Smooth muscle cell (in vitro differentiated cells): ENCODE measurements at regions not wholly inside any gene's neighbourhood (a gene's known extent, or its start where the extent isn't known, plus 50 kb on each side); places are given as distances from the start of the nearest gene placed in this dataset.

Source experiments
- DNase-seq: peaks from one replicate; lab custom pipeline; 2025; ENCODE audit not compliant: unreplicated experiment; lab: John Stamatoyannopoulos, UW
- H2AFZ ChIP-seq: fragments of 200-600 bp; sonication (generic); 2 replicates; pipeline ENCODE4 v1.6.0; 2016; ENCODE audit warnings: antibody characterized with exemption, low read depth, mild to moderate bottlenecking
- H3F3A ChIP-seq: fragments of 200-600 bp; sonication (generic); 2 replicates; pipeline ENCODE4 v1.6.0; 2017; ENCODE audit warnings: antibody characterized with exemption, low read depth
- H3K27ac ChIP-seq: fragments of 200-600 bp; sonication (generic); 2 replicates; pipeline ENCODE4 v1.5.1; 2016; ENCODE audit warnings: low read depth, mild to moderate bottlenecking
- H3K27me3 ChIP-seq: fragments of 200-600 bp; sonication (generic); 2 replicates; pipeline ENCODE4 v1.6.1; 2016; ENCODE audit warnings: low read depth, mild to moderate bottlenecking
- H3K36me3 ChIP-seq: fragments of 200-600 bp; sonication (generic); 2 replicates; pipeline ENCODE4 v1.5.1; 2016; ENCODE audit warnings: low read depth
- H3K4me1 ChIP-seq: fragments of 200-600 bp; sonication (generic); 2 replicates; pipeline ENCODE4 v1.5.1; 2016; ENCODE audit warnings: low read depth
- H3K4me2 ChIP-seq: fragments of 200-600 bp; sonication (generic); 2 replicates; pipeline ENCODE4 v1.6.0; 2016; ENCODE audit warnings: mild to moderate bottlenecking
- H3K4me3 ChIP-seq: fragments of 200-600 bp; sonication (generic); 2 replicates; pipeline ENCODE4 v1.5.1; 2016; ENCODE audit warnings: mild to moderate bottlenecking
- H3K79me2 ChIP-seq: fragments of 200-600 bp; sonication (generic); 2 replicates; pipeline ENCODE4 v1.6.0; 2016; ENCODE audit warnings: low read depth, mild to moderate bottlenecking
- H3K9ac ChIP-seq: fragments of 200-600 bp; sonication (generic); 2 replicates; pipeline ENCODE4 v1.6.0; 2016; ENCODE audit warnings: low read depth
- H3K9me3 ChIP-seq: fragments of 200-600 bp; sonication (generic); replicated peaks from 2 replicates; pipeline ENCODE4 v1.5.1; 2016; ENCODE audit warnings: low read depth
- H4K20me1 ChIP-seq: fragments of 200-600 bp; sonication (generic); 2 replicates; pipeline ENCODE4 v1.6.0; 2016; ENCODE audit warnings: low read depth
- CTCF ChIP-seq: fragments of 200-600 bp; sonication (generic); IDR thresholded peaks from 2 replicates; pipeline ENCODE4 v1.5.1; 2017; ENCODE audit warnings: borderline replicate concordance, mild to moderate bottlenecking, antibody characterized with exemption; ENCODE audit not compliant: insufficient read depth, poor library complexity, severe bottlenecking
- WGBS: methylation state at CpG from one replicate; pipeline ENCODE4 v1.1.7; 2016; ENCODE audit warnings: low lambda C conversion rate; 5-methylcytosine and 5-hydroxymethylcytosine counted together

DNA sequence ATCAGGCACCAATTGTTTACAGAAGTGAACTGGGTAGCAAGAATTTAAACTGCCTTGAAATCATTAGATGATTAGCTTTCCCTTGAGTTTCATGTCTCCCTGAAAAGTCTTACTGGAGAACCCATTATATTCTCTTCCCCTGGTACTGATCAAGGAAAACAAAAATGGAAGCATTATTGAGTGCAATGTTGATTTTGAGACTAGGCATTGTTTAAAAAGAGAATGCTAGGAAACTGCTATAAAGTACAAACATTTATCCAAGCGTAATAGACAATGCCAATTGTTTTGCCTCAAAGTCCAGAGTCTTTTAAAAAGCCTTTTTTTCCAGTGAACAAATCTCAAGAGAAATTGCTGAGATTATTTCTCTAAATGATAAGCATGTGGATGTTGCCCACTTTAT is 197.0 kb downstream of the CCER1 start:
- H2AFZ ChIP-seq = no peak overlapping the region
- no peaks in the 10 kb centered on the region for H3K9me3 ChIP-seq
- H3K27ac ChIP-seq = no peak overlapping the region
- H3K4me3 ChIP-seq = no peak overlapping the region
- H3F3A ChIP-seq = no peaks in the 10 kb centered on the region
- no peak for DNase-seq
- no peak overlapping the region for H3K9ac ChIP-seq
- WGBS = 94% methylated on average over 1 of the region's 1 CpG
- H3K4me2 ChIP-seq = no peak overlapping the region
- no peaks in the 10 kb centered on the region for H3K4me1 ChIP-seq
- no peak for TF ChIP-seq CTCF
- H3K79me2 ChIP-seq = no peaks in the 10 kb centered on the region
- no peaks in the 10 kb centered on the region for H4K20me1 ChIP-seq
- no peaks in the 10 kb centered on the region for H3K27me3 ChIP-seq
- no peaks in the 10 kb centered on the region for H3K36me3 ChIP-seq

- H4K20me1 ChIP-seq = no peaks in the 10 kb centered on the region
- no peak for DNase-seq
- H3F3A ChIP-seq = no peaks in the 10 kb centered on the region
- no peak overlapping the region for H3K4me2 ChIP-seq
- no peaks in the 10 kb centered on the region for H3K36me3 ChIP-seq
- no peak overlapping the region for H3K9ac ChIP-seq
- H3K4me1 ChIP-seq = peaks cover 8% of the 10 kb centered on the region
- no peaks in the 10 kb centered on the region for H3K27me3 ChIP-seq
- no peak overlapping the region for H3K27ac ChIP-seq
- WGBS = 92% methylated on average over 1 of the region's 1 CpG
- no peak overlapping the region for H3K4me3 ChIP-seq
- H2AFZ ChIP-seq = no peak overlapping the region
- no peaks in the 10 kb centered on the region for H3K79me2 ChIP-seq
- no peak for TF ChIP-seq CTCF
- no peaks in the 10 kb centered on the region for H3K9me3 ChIP-seq
Measured at GRCh38 chr12:90745211-90745610, 209.8 kb downstream of the CCER1 start.

- 89% methylated on average over 4 of the region's 4 CpGs for WGBS
- no peak overlapping the region for H2AFZ ChIP-seq
- no peak for DNase-seq
Measured at GRCh38 chr12:90741611-90742010, 213.4 kb downstream of the CCER1 start.

More at GRCh38 chr12:90741611-90742010, 213.4 kb downstream of the CCER1 start:
- H3F3A ChIP-seq = no peaks in the 10 kb centered on the region
- H3K4me3 ChIP-seq = no peak overlapping the region
- no peak overlapping the region for H3K27ac ChIP-seq
- H3K27me3 ChIP-seq = no peaks in the 10 kb centered on the region
- no peak overlapping the region for H3K4me2 ChIP-seq
- TF ChIP-seq CTCF = no peak
- H3K9me3 ChIP-seq = no peaks in the 10 kb centered on the region
- no peaks in the 10 kb centered on the region for H3K79me2 ChIP-seq
- no peaks in the 10 kb centered on the region for H4K20me1 ChIP-seq
- peaks cover 8% of the 10 kb centered on the region for H3K4me1 ChIP-seq
- no peak overlapping the region for H3K9ac ChIP-seq
- H3K36me3 ChIP-seq = no peaks in the 10 kb centered on the region
